GM23248 (cell line): ENCODE measurements at regions not wholly inside any gene's neighbourhood (a gene's known extent, or its start where the extent isn't known, plus 50 kb on each side); places are given as distances from the start of the nearest gene placed in this dataset.

ENCODE experiments used
- EZH2 ChIP-seq: fragments of 200-600 bp; sonication (generic); IDR thresholded peaks from 2 replicates; pipeline ENCODE4 v1.6.1; 2018; ENCODE audit warnings: antibody characterized with exemption, mild to moderate bottlenecking; ENCODE audit not compliant: insufficient read depth, poor library complexity, severe bottlenecking
- EZH2phosphoT487 ChIP-seq: fragments of 200-600 bp; sonication (generic); IDR thresholded peaks from 2 replicates; pipeline ENCODE4 v1.6.1; 2018; ENCODE audit warnings: antibody characterized with exemption, moderate library complexity, mild to moderate bottlenecking, low read depth; ENCODE audit not compliant: insufficient read depth

GRCh38 chr6:159642995-159643394 is 50.0 kb downstream of the SOD2 start:
- TF ChIP-seq EZH2phosphoT487 (no peak), EZH2 (no peak)
